ENCODE measurements at regions not wholly inside any gene's neighbourhood (a gene's known extent, or its start where the extent isn't known, plus 50 kb on each side); places are given as distances from the start of the nearest gene placed in this dataset.

- no peak overlapping the region for H3K4me3 ChIP-seq (ENCODE audit: low read length)
- H3K27me3 ChIP-seq (ENCODE audit: insufficient read depth, low read depth, low read length) = no peaks in the 10 kb centered on the region
- H3K9ac ChIP-seq (ENCODE audit: low read length) = no peak overlapping the region
- H3K79me2 ChIP-seq (replicated peaks; ENCODE audit: insufficient read depth, low read length) = no peaks in the 10 kb centered on the region
- H3F3A ChIP-seq (ENCODE audit: insufficient read depth, low read length, poor library complexity, severe bottlenecking) = no peaks in the 10 kb centered on the region
- no peaks in the 10 kb centered on the region for H4K20me1 ChIP-seq (ENCODE audit: insufficient read depth)
- no peak overlapping the region for H3K27ac ChIP-seq (ENCODE audit: low read length)
- H2AFZ ChIP-seq (ENCODE audit: low read depth, low read length) = no peak overlapping the region
- H3K36me3 ChIP-seq (ENCODE audit: insufficient read depth, low read length) = no peaks in the 10 kb centered on the region
- TF ChIP-seq TAF1 (IDR thresholded peaks at IDR 0.05; ENCODE audit: low read depth) (no peak), POLR2AphosphoS5 (IDR thresholded peaks at IDR 0.05) (no peak), MXI1 (conservative IDR thresholded peaks at IDR 0.05; ENCODE audit: poor library complexity, severe bottlenecking) (no peak), EZH2 (IDR thresholded peaks at IDR 0.05; ENCODE audit: borderline replicate concordance, insufficient read depth, low read length, poor library complexity, severe bottlenecking) (no peak), EP300 (conservative IDR thresholded peaks at IDR 0.05; ENCODE audit: poor library complexity, severe bottlenecking) (no peak), RAD21 (conservative IDR thresholded peaks at IDR 0.05) (no peak), SMC3 (conservative IDR thresholded peaks at IDR 0.05; ENCODE audit: poor library complexity) (no peak)
- TF ChIP-seq, protein P1, sequence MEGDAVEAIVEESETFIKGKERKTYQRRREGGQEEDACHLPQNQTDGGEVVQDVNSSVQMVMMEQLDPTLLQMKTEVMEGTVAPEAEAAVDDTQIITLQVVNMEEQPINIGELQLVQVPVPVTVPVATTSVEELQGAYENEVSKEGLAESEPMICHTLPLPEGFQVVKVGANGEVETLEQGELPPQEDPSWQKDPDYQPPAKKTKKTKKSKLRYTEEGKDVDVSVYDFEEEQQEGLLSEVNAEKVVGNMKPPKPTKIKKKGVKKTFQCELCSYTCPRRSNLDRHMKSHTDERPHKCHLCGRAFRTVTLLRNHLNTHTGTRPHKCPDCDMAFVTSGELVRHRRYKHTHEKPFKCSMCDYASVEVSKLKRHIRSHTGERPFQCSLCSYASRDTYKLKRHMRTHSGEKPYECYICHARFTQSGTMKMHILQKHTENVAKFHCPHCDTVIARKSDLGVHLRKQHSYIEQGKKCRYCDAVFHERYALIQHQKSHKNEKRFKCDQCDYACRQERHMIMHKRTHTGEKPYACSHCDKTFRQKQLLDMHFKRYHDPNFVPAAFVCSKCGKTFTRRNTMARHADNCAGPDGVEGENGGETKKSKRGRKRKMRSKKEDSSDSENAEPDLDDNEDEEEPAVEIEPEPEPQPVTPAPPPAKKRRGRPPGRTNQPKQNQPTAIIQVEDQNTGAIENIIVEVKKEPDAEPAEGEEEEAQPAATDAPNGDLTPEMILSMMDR (IDR thresholded peaks at IDR 0.05; ENCODE audit: poor library complexity, severe bottlenecking) = no peak
- TF ChIP-seq, protein P2, sequence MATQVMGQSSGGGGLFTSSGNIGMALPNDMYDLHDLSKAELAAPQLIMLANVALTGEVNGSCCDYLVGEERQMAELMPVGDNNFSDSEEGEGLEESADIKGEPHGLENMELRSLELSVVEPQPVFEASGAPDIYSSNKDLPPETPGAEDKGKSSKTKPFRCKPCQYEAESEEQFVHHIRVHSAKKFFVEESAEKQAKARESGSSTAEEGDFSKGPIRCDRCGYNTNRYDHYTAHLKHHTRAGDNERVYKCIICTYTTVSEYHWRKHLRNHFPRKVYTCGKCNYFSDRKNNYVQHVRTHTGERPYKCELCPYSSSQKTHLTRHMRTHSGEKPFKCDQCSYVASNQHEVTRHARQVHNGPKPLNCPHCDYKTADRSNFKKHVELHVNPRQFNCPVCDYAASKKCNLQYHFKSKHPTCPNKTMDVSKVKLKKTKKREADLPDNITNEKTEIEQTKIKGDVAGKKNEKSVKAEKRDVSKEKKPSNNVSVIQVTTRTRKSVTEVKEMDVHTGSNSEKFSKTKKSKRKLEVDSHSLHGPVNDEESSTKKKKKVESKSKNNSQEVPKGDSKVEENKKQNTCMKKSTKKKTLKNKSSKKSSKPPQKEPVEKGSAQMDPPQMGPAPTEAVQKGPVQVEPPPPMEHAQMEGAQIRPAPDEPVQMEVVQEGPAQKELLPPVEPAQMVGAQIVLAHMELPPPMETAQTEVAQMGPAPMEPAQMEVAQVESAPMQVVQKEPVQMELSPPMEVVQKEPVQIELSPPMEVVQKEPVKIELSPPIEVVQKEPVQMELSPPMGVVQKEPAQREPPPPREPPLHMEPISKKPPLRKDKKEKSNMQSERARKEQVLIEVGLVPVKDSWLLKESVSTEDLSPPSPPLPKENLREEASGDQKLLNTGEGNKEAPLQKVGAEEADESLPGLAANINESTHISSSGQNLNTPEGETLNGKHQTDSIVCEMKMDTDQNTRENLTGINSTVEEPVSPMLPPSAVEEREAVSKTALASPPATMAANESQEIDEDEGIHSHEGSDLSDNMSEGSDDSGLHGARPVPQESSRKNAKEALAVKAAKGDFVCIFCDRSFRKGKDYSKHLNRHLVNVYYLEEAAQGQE (IDR thresholded peaks at IDR 0.05; ENCODE audit: borderline replicate concordance) = no peak
- H3K9me2 ChIP-seq (ENCODE audit: insufficient read depth, low read length) = no peaks in the 10 kb centered on the region
- no peak overlapping the region for H3K4me2 ChIP-seq (ENCODE audit: low read length)
- H3K9me3 ChIP-seq (ENCODE audit: low read length) = no peaks in the 10 kb centered on the region
Measured at GRCh38 chr14:97306760-97307246, 509.6 kb downstream of the VRK1 start.

DNA sequence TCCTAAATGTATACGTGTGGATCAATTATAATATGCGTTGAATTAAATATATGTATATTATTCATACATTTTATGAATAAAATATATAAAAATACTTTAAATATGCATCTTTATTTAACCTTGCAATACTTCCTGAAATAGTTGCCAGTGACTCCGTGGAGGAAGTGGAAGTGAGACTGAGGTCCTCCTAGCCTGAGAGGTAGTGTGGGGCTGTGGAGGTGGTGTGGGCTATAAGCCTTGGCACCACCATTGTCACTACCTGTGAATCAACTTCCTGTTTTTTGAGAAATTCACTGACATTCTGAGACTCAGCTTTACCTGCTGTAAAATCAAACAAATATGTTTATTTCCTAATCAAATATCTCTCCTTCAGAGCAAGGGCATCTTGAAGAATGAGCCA lies 514.2 kb downstream of the VRK1 start:
- TF ChIP-seq MXI1 (conservative IDR thresholded peaks at IDR 0.05; ENCODE audit: poor library complexity, severe bottlenecking) (no peak), EP300 (conservative IDR thresholded peaks at IDR 0.05; ENCODE audit: poor library complexity, severe bottlenecking) (no peak), EZH2 (IDR thresholded peaks at IDR 0.05; ENCODE audit: borderline replicate concordance, insufficient read depth, low read length, poor library complexity, severe bottlenecking) (no peak)
- TF ChIP-seq, protein P1 (IDR thresholded peaks at IDR 0.05; ENCODE audit: poor library complexity, severe bottlenecking) = no peak
- no peaks in the 10 kb centered on the region for H3K36me3 ChIP-seq (ENCODE audit: insufficient read depth, low read length)
- no peak overlapping the region for H3K27ac ChIP-seq (ENCODE audit: low read length)
- H2AFZ ChIP-seq (ENCODE audit: low read depth, low read length) = no peak overlapping the region
- no peak overlapping the region for H3K4me2 ChIP-seq (ENCODE audit: low read length)
- H3K9ac ChIP-seq (ENCODE audit: low read length) = no peak overlapping the region
- no peaks in the 10 kb centered on the region for H3K9me2 ChIP-seq (ENCODE audit: insufficient read depth, low read length)
- H3F3A ChIP-seq (ENCODE audit: insufficient read depth, low read length, poor library complexity, severe bottlenecking) = no peaks in the 10 kb centered on the region
- H4K20me1 ChIP-seq (ENCODE audit: insufficient read depth) = no peaks in the 10 kb centered on the region
- no peaks in the 10 kb centered on the region for H3K27me3 ChIP-seq (ENCODE audit: insufficient read depth, low read depth, low read length)
- no peak overlapping the region for H3K4me3 ChIP-seq (ENCODE audit: low read length)
- peaks cover 4% of the 10 kb centered on the region for H3K9me3 ChIP-seq (ENCODE audit: low read length)
- no peaks in the 10 kb centered on the region for H3K79me2 ChIP-seq (replicated peaks; ENCODE audit: insufficient read depth, low read length)

Data from neural cell (in vitro differentiated cells).